ENCODE measurements at regions not wholly inside any gene's neighbourhood (a gene's known extent, or its start where the extent isn't known, plus 50 kb on each side); places are given as distances from the start of the nearest gene placed in this dataset.

- no peak for DNase-seq
Measured at GRCh38 chr4:28558895-28559294, 1698.3 kb downstream of the STIM2 start.

- no peak for DNase-seq
Measured at GRCh38 chr4:28562913-28563312, 1702.3 kb downstream of the STIM2 start.

GRCh38 chr4:28565396-28565795 is 1704.8 kb downstream of the STIM2 start:
- no peak for DNase-seq

- no peak for DNase-seq
Measured at GRCh38 chr4:28600958-28601357, 1740.3 kb downstream of the STIM2 start.

GRCh38 chr4:28621591-28621990 is 1761.0 kb downstream of the STIM2 start:
- DNase-seq, result no peak

- no peak for DNase-seq
Measured at GRCh38 chr4:28636971-28637370, 1776.3 kb downstream of the STIM2 start.

GRCh38 chr4:28639747-28640146 is 1779.1 kb downstream of the STIM2 start:
- no peak for DNase-seq

GRCh38 chr4:28654618-28655017 is 1794.0 kb downstream of the STIM2 start:
- DNase-seq, result no peak

GRCh38 chr4:28665306-28665705 is 1804.7 kb downstream of the STIM2 start:
- no peak for DNase-seq

- DNase-seq, result no peak
Measured at GRCh38 chr4:28675582-28675981, 1814.9 kb downstream of the STIM2 start.

GRCh38 chr4:28677808-28678207 is 1817.2 kb downstream of the STIM2 start:
- DNase-seq, result no peak

GRCh38 chr4:28682847-28683246 is 1822.2 kb downstream of the STIM2 start:
- DNase-seq, result no peak

- DNase-seq, result no peak
Measured at GRCh38 chr4:28686618-28687017, 1826.0 kb downstream of the STIM2 start.

GRCh38 chr4:28690890-28691289 is 1830.2 kb downstream of the STIM2 start:
- DNase-seq, result no peak

GRCh38 chr4:28702571-28702970 is 1841.9 kb downstream of the STIM2 start:
- no peak for DNase-seq

- DNase-seq, result no peak
Measured at GRCh38 chr4:28709891-28710290, 1849.2 kb downstream of the STIM2 start.

- no peak for DNase-seq
Measured at GRCh38 chr4:28723371-28723770, 1862.7 kb downstream of the STIM2 start.

- DNase-seq, result no peak
Measured at GRCh38 chr4:28724239-28724638, 1863.6 kb downstream of the STIM2 start.

GRCh38 chr4:28730304-28730703 is 1869.7 kb downstream of the STIM2 start:
- no peak for DNase-seq

- no peak for DNase-seq
Measured at GRCh38 chr4:28744066-28744465, 1883.4 kb downstream of the STIM2 start.

- DNase-seq, result no peak
Measured at GRCh38 chr4:28754376-28754775, 1893.7 kb downstream of the STIM2 start.

GRCh38 chr4:28755081-28755480 is 1894.4 kb downstream of the STIM2 start:
- DNase-seq, result no peak

- no peak for DNase-seq
Measured at GRCh38 chr4:28759064-28759463, 1898.4 kb downstream of the STIM2 start.

- no peak for DNase-seq
Measured at GRCh38 chr4:28760003-28760402, 1899.4 kb downstream of the STIM2 start.

- no peak for DNase-seq
Measured at GRCh38 chr4:28772066-28772465, 1911.4 kb downstream of the STIM2 start.

GRCh38 chr4:28772788-28773187 is 1912.1 kb downstream of the STIM2 start:
- no peak for DNase-seq

Data from stimulated activated CD4-positive, alpha-beta T cell treated with anti-CD3 and anti-CD28 coated beads, Interleukin-2, amount 100 ng/mL, for 24 hours (primary cell).